BE2C (cell line): ENCODE measurements at regions not wholly inside any gene's neighbourhood (a gene's known extent, or its start where the extent isn't known, plus 50 kb on each side); places are given as distances from the start of the nearest gene placed in this dataset.

Source experiments
- DNase-seq: peaks from one replicate; pipeline ENCODE4 v3.0.0-alpha.2; 2020
- H3K27me3 ChIP-seq: fragments of 250-450 bp; sonication (Bioruptor Pico); 2 replicates; pipeline ENCODE4 v1.5.1; 2020; ENCODE audit warnings: mild to moderate bottlenecking
- H3K36me3 ChIP-seq: fragments of 250-450 bp; sonication (Bioruptor Pico); 2 replicates; pipeline ENCODE4 v1.5.1; 2020; ENCODE audit warnings: mild to moderate bottlenecking
- H3K4me1 ChIP-seq: fragments of 250-450 bp; sonication (Bioruptor Pico); 2 replicates; pipeline ENCODE4 v1.5.1; 2020
- H3K4me3 ChIP-seq: 2 replicates; pipeline ENCODE4 v1.5.1; 2011; ENCODE audit warnings: low read depth, low read length
- H3K9me3 ChIP-seq: fragments of 250-450 bp; sonication (Bioruptor Pico); 2 replicates; pipeline ENCODE4 v1.5.1; 2020
- TF ChIP-seq, protein P1 (sequence below): IDR thresholded peaks from 2 replicates; pipeline ENCODE4 v1.5.1; 2012; ENCODE audit warnings: mild to moderate bottlenecking, low read depth, low read length

DNA sequence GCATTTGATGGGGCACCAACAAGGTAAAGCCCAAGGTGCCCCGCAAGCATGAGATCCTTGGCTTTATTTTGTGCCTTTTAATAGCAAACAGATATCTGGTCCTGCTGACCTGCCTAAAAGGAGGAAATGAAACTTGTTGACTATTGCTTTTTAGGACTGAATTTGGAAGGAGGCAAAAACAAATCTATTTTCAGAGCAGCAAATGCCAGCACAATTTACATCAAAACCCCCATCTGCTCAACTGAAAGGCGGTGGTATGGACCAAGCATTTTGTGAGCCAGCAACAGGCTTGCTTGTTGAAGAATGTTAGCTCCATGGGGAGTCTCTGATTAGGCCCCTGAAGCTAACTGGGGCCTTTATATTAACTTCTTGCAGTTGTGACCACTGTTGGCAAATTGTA, 192.6 kb upstream of the E2F8 start:
- Histone ChIP-seq H3K36me3 (no peaks in the 10 kb centered on the region), H3K4me3 (no peak overlapping the region), H3K27me3 (peaks cover 4% of the 10 kb centered on the region; the same call in 1 of the 2 replicates), H3K9me3 (no peaks in the 10 kb centered on the region), H3K4me1 (no peaks in the 10 kb centered on the region)
- TF ChIP-seq, protein P1, sequence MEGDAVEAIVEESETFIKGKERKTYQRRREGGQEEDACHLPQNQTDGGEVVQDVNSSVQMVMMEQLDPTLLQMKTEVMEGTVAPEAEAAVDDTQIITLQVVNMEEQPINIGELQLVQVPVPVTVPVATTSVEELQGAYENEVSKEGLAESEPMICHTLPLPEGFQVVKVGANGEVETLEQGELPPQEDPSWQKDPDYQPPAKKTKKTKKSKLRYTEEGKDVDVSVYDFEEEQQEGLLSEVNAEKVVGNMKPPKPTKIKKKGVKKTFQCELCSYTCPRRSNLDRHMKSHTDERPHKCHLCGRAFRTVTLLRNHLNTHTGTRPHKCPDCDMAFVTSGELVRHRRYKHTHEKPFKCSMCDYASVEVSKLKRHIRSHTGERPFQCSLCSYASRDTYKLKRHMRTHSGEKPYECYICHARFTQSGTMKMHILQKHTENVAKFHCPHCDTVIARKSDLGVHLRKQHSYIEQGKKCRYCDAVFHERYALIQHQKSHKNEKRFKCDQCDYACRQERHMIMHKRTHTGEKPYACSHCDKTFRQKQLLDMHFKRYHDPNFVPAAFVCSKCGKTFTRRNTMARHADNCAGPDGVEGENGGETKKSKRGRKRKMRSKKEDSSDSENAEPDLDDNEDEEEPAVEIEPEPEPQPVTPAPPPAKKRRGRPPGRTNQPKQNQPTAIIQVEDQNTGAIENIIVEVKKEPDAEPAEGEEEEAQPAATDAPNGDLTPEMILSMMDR, result no peak
- no peak for DNase-seq

DNA sequence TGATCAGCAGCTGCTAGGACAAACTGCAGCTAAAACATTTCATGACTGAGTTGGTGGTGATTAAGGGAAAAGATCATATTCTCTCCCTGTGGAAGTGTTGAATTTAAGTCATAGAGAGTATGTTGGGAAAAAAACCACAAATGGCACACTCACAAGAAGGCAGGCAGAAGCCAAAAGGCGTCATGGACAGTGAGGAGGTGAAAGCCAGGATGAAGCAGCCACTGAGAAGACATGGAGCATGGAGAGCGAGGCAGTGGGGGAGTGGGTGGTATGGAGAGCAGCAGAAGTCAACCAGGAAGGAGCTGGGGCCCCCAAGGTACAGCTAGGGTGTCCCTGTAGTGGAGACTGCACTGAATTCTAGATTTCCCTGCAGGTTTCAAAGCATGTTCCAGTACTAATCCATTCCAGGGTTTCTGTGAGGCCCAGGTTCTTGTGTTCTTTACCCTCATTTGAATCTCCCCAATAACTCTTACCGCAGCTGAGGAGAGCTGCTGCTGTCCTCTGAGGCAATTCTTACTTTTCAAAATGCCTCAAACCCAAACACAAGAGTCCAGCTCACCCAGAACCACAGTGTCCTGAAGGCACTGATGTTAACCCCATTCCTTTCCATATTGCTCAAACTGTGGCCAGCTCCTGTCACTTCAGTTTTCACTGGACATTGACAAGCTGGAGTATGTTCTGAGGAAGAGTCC, 191.8 kb upstream of the E2F8 start:
- Histone ChIP-seq H3K27me3 (peaks cover 6% of the 10 kb centered on the region; the same call in 1 of the 2 replicates), H3K9me3 (no peaks in the 10 kb centered on the region), H3K4me1 (no peaks in the 10 kb centered on the region), H3K36me3 (no peaks in the 10 kb centered on the region), H3K4me3 (no peak overlapping the region)
- TF ChIP-seq, protein P1, result no peak
- DNase-seq, result no peak

DNA sequence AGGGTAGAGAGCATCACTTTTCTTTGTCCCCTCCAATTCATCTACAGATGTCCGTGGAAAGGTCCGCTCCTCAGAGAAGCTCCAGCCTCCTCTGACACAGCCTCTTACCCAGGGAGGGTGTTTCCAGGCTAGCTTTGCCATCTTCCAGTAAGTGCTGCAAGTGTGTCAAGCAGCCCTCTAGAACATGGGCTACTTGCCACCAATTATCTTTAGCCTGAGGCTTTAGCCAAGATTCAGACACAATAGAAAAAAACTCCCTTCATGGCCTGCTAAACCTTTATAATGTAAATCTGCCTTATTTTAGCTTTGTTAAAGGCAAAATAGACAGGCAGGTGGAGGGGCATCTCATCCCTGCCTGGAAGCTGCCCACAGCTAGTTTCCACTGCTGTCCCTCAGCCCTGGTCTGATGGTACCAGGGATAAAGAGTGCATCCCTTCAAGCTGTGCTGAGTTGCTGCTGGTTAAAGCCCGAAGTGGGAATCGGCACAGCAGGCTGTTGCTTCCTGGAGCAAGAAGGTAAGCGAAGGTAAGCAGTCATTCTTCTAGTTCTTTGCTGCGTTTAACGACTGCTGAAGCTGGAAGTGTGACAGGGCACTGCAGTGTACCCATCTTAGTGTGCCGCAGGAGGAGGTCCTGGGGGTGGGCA, 190.1 kb upstream of the E2F8 start:
- peaks cover 6% of the 10 kb centered on the region; the same call in 1 of the 2 replicates for H3K27me3 ChIP-seq
- H3K4me1 ChIP-seq, result no peaks in the 10 kb centered on the region
- TF ChIP-seq, protein P1, result no peak
- H3K36me3 ChIP-seq, result no peaks in the 10 kb centered on the region
- no peak overlapping the region for H3K4me3 ChIP-seq
- no peak for DNase-seq
- H3K9me3 ChIP-seq, result no peaks in the 10 kb centered on the region

DNA sequence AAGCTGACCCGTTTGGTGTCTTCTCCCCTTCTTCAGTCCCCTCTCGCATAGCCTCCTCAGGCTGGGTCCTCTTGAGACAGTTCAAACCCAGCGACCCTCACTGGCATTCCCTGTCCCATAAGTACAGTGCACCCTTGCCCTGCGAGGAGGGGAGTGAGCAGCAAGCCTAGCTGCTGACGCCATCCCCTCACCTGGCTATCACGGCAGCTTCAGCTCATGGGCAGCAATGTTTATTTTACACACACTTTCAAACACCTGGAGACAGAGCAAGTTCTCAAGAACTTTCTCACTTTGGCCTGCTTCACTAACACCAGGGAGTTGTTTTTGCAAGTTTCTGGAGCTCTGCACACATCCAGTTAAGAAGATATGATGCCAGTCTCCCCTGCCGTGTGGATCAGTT, 189.6 kb upstream of the E2F8 start:
- Histone ChIP-seq H3K27me3 (peaks cover 6% of the 10 kb centered on the region; the same call in 1 of the 2 replicates), H3K4me1 (no peaks in the 10 kb centered on the region), H3K9me3 (no peaks in the 10 kb centered on the region), H3K36me3 (no peaks in the 10 kb centered on the region), H3K4me3 (no peak overlapping the region)
- TF ChIP-seq, protein P1, result no peak
- DNase-seq, result no peak

DNA sequence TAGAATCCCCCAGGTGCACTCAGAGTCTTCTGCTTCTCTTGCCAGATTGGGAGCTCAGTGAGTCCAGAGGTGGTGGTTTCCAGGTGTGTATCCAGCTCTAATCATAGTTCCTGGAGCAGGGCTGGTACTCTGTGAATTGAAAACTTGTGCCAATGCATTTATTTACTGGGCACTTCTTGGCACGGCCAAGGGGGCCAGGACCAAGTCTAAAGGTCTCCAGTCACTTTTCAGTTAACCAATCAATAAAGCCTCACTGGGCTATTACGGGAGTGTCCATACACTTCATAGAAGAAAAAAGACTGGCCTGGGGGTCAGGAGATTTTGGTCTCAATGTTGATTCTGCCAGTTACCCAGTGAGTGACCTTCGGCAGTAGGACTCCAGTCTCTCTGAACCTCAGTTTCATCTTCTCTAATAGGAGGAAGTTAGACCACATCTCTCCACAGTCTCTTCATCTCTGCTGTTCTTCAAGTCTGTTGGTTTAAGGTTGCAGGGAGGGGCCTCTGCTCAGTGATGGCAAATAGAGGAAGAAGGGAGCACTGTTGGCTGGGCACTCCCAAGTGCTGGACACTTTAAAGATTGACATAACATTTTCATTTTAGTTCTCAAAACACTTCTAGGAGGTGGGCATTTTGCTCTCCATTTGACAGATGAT, 188.5 kb upstream of the E2F8 start:
- Histone ChIP-seq H3K27me3 (peaks cover 6% of the 10 kb centered on the region; the same call in 1 of the 2 replicates), H3K9me3 (no peaks in the 10 kb centered on the region), H3K4me1 (no peaks in the 10 kb centered on the region), H3K36me3 (no peaks in the 10 kb centered on the region), H3K4me3 (no peak overlapping the region)
- DNase-seq, result no peak
- TF ChIP-seq, protein P1, result no peak
